ENCODE measurements at regions not wholly inside any gene's neighbourhood (a gene's known extent, or its start where the extent isn't known, plus 50 kb on each side); places are given as distances from the start of the nearest gene placed in this dataset.

GRCh38 chr1:99363531-99363930, 99.2 kb downstream of the PLPPR4 start:
- TF ChIP-seq, protein P1, sequence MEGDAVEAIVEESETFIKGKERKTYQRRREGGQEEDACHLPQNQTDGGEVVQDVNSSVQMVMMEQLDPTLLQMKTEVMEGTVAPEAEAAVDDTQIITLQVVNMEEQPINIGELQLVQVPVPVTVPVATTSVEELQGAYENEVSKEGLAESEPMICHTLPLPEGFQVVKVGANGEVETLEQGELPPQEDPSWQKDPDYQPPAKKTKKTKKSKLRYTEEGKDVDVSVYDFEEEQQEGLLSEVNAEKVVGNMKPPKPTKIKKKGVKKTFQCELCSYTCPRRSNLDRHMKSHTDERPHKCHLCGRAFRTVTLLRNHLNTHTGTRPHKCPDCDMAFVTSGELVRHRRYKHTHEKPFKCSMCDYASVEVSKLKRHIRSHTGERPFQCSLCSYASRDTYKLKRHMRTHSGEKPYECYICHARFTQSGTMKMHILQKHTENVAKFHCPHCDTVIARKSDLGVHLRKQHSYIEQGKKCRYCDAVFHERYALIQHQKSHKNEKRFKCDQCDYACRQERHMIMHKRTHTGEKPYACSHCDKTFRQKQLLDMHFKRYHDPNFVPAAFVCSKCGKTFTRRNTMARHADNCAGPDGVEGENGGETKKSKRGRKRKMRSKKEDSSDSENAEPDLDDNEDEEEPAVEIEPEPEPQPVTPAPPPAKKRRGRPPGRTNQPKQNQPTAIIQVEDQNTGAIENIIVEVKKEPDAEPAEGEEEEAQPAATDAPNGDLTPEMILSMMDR (IDR thresholded peaks at IDR 0.05), result no peak
- no peak for TF ChIP-seq POLR2A (IDR thresholded peaks at IDR 0.05)
